Skeletal muscle satellite cell (primary cell): ENCODE measurements at regions not wholly inside any gene's neighbourhood (a gene's known extent, or its start where the extent isn't known, plus 50 kb on each side); places are given as distances from the start of the nearest gene placed in this dataset.
"Not testable (repeated sequence)": the region's sequence is repeated elsewhere in the genome, so short reads cannot be mapped to it uniquely, and the experiment has no call there.

Source experiments
- H3K27me3 ChIP-seq: 2 replicates; pipeline ENCODE4 v1.7.0; 2013; ENCODE audit warnings: low read length; ENCODE audit not compliant: control insufficient read depth, insufficient read depth
- H3K36me3 ChIP-seq: 2 replicates; pipeline ENCODE4 v1.7.0; 2013; ENCODE audit warnings: mild to moderate bottlenecking, control low read depth, low read length; ENCODE audit not compliant: insufficient read depth
- H3K4me1 ChIP-seq: 2 replicates; pipeline ENCODE4 v1.7.0; 2013; ENCODE audit warnings: low read length; ENCODE audit not compliant: control insufficient read depth, insufficient read depth
- H3K4me2 ChIP-seq: 2 replicates; pipeline ENCODE4 v1.7.0; 2013; ENCODE audit warnings: mild to moderate bottlenecking, low read length
- H3K4me3 ChIP-seq: 2 replicates; pipeline ENCODE4 v1.7.0; 2013; ENCODE audit warnings: low read length
- H3K9ac ChIP-seq: 2 replicates; pipeline ENCODE4 v1.7.0; 2013; ENCODE audit warnings: mild to moderate bottlenecking, low read depth, low read length, moderate library complexity
- H3K9me3 ChIP-seq: replicated peaks from 2 replicates; pipeline ENCODE4 v1.7.0; 2013; ENCODE audit warnings: mild to moderate bottlenecking, control low read depth, low read length

DNA sequence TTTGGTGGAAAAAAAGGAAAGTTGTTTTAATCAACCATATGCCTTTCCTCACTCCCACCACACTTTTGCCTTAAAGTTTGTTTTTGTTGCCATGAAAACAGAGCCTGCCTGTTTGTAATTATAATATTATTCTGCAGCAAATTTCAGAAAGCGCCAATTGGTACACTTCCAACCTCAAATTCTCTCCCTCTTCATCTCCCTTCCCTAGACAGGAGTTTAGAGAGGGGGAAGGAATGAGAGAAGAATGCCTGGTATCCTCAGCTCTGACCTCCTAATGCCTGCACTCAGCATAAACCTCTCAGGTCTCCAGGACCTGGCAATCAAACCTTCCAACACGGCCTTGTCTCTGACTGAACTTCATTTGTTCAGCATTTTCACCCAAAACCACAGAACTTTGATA, 138.4 kb upstream of the HCCS start:
- Histone ChIP-seq H3K9me3 (no peaks in the 10 kb centered on the region), H3K4me3 (no peak overlapping the region), H3K4me2 (no peak overlapping the region), H3K36me3 (no peaks in the 10 kb centered on the region), H3K4me1 (peaks cover 7% of the 10 kb centered on the region), H3K9ac (no peak overlapping the region), H3K27me3 (no peaks in the 10 kb centered on the region)

DNA sequence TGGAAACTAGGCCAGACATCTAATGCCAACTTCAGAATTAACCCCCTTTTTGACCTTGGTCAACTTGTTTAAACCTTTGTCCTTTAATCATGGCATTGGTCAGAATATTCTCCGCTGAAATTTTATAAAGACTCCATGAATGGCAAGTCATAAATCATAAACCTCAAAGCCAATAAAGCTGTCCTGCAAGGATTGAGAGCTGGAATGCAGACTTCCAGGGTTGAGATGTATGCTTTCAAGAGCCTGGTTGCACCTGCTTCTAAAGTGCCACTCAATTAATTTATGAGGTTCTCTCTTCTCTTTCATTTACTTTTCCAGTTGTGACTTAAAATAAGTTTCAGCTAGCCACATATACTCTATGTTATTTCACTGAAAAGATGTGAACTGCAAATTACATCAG, 136.2 kb upstream of the HCCS start:
- Histone ChIP-seq H3K4me1 (peaks cover 7% of the 10 kb centered on the region), H3K9me3 (no peaks in the 10 kb centered on the region), H3K4me2 (no peak overlapping the region), H3K9ac (no peak overlapping the region), H3K27me3 (no peaks in the 10 kb centered on the region), H3K4me3 (no peak overlapping the region), H3K36me3 (no peaks in the 10 kb centered on the region)

DNA sequence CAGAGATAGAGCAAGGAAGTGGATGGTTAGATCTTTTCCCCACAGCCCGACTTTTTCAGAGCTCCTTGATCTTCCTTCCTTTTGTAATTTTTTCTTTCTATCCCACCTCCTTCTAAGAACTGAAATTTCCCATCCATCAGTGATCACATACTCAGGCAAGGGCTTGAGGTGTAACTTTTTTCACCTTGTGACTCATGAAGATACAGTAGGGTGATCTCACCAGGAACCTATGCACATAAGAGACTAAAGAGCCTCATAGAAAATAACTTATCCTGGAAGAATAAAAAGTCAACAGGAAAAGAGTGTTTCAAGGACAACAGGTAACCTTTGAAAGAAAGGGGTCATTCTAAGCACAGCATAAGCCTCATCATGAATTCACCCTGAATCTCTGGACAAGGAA, 131.2 kb upstream of the HCCS start:
- no peaks in the 10 kb centered on the region for H3K36me3 ChIP-seq
- no peak overlapping the region for H3K4me3 ChIP-seq
- no peaks in the 10 kb centered on the region for H3K9me3 ChIP-seq

DNA sequence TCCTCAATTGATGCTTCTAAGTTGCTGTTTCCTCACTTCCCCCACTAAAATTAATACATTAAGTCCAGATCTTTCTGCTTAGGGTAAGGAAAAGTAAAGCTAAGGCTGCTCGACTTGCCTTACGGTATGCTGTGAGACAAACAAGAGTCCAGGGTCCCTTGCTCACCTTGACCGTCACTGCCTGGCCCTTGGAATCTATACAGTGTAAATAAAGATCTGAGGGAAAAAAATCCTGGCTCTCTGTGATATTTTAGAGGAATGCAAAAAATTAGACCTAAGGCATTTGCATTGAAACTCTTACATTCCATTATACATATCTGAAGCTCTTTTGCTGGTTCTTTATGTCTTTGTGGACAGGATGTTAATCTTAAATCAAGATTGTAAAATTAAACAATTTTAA, 129.6 kb upstream of the HCCS start:
- H3K4me2 ChIP-seq: no peak overlapping the region
- no peaks in the 10 kb centered on the region for H3K27me3 ChIP-seq
- H3K4me1 ChIP-seq: no peaks in the 10 kb centered on the region
- H3K9me3 ChIP-seq: no peaks in the 10 kb centered on the region
- H3K4me3 ChIP-seq: no peak overlapping the region
- H3K36me3 ChIP-seq: no peaks in the 10 kb centered on the region
- H3K9ac ChIP-seq: no peak overlapping the region

More for the DNA sequence above, 131.2 kb upstream of the HCCS start:
- Histone ChIP-seq H3K4me2 (no peak overlapping the region), H3K27me3 (no peaks in the 10 kb centered on the region), H3K4me1 (no peaks in the 10 kb centered on the region), H3K9ac (no peak overlapping the region)

DNA sequence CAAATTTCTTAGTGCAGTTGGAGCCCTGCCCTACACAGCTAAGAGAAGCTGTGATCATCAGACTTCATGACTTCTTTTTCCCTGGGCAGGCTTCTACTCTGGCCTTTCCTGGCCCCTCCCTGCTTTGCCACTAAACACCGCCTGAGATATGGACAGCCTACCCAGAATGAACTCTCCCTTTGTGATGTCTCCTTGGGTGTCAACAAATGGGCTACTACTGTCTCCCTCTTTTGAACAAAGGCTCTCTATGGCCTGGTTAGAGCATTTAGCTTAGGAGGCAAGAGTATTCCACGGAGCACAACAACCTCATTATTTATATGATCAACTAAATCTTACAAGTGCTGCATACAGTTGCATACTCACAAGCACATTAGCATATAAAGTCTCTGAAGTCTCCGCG, 127.6 kb upstream of the HCCS start:
- Histone ChIP-seq H3K4me3 (no peak overlapping the region), H3K4me2 (no peak overlapping the region), H3K9me3 (no peaks in the 10 kb centered on the region), H3K9ac (no peak overlapping the region), H3K27me3 (no peaks in the 10 kb centered on the region), H3K36me3 (no peaks in the 10 kb centered on the region), H3K4me1 (no peaks in the 10 kb centered on the region)

DNA sequence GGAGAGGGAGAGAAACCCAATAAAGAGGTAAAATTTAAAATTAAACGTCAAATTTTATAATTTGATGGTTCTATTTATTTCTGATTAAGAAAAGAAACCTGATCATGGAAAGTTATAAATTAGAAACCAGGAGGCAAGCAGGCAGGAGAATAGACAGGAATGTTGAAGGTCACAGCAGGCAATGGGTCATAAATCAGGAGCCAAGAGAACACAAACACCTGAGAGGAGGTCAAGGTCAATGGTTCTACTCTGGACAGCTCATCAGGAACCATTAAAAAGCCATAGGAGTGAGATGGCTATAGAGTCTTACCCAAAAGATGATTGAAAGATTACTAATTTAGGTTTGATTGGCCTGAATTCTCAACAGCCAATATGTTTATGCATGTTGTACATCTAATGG, 126.9 kb upstream of the HCCS start:
- no peaks in the 10 kb centered on the region for H3K9me3 ChIP-seq
- H3K4me1 ChIP-seq: no peaks in the 10 kb centered on the region
- no peaks in the 10 kb centered on the region for H3K36me3 ChIP-seq
- no peak overlapping the region for H3K4me3 ChIP-seq
- no peaks in the 10 kb centered on the region for H3K27me3 ChIP-seq
- H3K9ac ChIP-seq: no peak overlapping the region
- no peak overlapping the region for H3K4me2 ChIP-seq

DNA sequence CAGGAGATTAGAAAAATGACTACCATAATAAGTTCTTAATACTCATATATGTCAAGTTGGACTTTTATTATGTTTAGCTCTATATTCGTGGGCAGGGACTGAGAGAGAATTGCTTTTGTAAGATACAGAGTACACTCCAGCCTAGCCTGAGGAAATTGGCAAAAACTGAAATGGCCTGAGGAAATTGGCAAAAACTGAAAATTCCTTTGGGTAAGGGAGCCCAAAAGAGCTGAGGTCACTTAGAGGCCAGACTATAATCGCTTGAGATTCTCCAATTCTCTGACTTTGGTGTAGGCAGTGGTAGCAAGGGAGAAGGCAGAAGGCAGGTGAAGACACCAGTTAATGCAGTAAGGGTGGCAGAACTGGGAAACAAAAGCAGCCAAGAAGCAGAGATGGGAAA, 124.5 kb upstream of the HCCS start:
- Histone ChIP-seq H3K4me1 (no peaks in the 10 kb centered on the region), H3K4me2 (no peak overlapping the region), H3K4me3 (no peak overlapping the region), H3K9ac (no peak overlapping the region), H3K9me3 (no peaks in the 10 kb centered on the region), H3K36me3 (no peaks in the 10 kb centered on the region), H3K27me3 (no peaks in the 10 kb centered on the region)

DNA sequence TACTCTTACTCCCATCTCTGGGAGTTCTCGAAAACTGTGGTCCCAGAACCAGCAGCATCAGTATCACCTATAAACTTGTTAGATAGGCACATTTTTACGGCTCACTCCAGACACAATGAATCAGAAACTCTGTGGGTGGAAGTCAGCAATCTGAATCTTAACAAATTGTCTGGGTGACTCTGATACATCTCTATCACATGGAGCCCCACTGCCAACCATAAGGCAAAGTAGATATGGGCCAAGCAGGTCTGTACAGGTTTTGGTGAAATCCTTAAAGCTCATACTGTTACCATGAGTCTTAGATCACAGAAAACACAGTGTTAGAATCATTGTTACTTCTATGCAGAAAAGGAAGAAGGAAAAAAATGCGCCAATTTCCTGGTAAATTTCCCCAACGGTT, 122.5 kb upstream of the HCCS start:
- Histone ChIP-seq H3K4me2 (no peak overlapping the region), H3K4me3 (no peak overlapping the region), H3K36me3 (no peaks in the 10 kb centered on the region), H3K4me1 (no peaks in the 10 kb centered on the region), H3K9ac (no peak overlapping the region), H3K27me3 (no peaks in the 10 kb centered on the region), H3K9me3 (no peaks in the 10 kb centered on the region)

DNA sequence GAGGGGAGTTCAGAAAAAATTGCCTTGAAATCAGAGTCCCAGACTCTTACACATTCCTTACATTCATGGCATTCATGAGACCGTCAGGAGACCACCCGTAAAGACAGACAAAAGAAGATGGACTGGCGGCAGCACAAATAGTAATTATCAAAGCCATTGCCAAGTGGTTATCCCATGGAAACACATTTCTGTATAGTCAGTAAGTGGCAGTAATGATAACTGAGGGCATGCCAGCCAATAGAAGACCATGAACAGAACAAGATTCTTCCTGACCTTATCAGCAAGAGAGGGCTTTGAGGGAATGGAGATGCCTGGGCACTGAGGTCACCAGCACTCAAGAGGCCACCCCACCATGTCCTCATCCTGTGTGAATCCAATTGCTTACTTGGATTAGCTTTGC, 121.7 kb upstream of the HCCS start:
- Histone ChIP-seq H3K27me3 (no peaks in the 10 kb centered on the region), H3K9me3 (no peaks in the 10 kb centered on the region), H3K4me3 (no peak overlapping the region), H3K36me3 (no peaks in the 10 kb centered on the region), H3K9ac (no peak overlapping the region), H3K4me1 (no peaks in the 10 kb centered on the region), H3K4me2 (no peak overlapping the region)

DNA sequence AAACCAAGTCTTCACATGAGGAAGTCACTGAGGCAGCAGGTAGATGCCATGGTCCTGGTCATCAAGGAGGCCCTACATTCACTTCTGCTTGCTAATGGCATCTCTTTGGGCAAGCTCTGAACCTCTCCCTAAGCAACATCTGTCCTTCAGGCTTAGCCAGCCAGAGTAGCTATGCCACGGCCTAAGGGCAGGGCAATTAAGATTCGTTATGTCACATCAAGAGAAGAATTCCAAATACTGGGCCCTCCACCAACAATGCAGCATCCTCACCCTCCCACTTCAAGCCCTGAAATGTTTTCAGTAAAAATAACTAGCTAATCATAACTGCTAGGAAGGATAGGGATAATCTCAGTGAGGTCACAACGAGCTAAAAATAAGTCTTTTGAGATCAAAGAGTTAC, 120.7 kb upstream of the HCCS start:
- Histone ChIP-seq H3K9ac (no peak overlapping the region), H3K4me2 (no peak overlapping the region), H3K27me3 (no peaks in the 10 kb centered on the region), H3K36me3 (no peaks in the 10 kb centered on the region), H3K4me3 (no peak overlapping the region), H3K4me1 (no peaks in the 10 kb centered on the region), H3K9me3 (no peaks in the 10 kb centered on the region)

DNA sequence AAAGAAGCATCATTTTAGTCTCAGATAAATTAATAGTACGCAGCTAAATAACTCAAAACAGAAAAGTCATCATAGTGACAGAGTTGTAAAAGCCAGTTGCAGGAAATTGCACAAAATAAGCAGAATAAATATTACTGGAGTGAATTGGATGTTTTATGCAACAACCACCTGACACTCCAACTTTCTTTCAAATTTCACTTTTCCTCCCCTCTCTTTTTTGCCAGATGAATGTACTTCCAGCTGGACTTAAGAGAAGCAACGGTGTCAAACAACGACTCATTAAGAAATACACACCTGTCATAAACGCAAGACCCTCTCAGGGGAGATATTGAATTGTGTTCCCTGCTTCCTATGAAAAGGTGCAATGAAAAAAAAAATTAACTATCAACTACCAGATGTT, 120.2 kb upstream of the HCCS start:
- Histone ChIP-seq H3K4me1 (no peaks in the 10 kb centered on the region), H3K27me3 (no peaks in the 10 kb centered on the region), H3K36me3 (no peaks in the 10 kb centered on the region), H3K9ac (no peak overlapping the region), H3K9me3 (no peaks in the 10 kb centered on the region), H3K4me3 (no peak overlapping the region), H3K4me2 (no peak overlapping the region)

DNA sequence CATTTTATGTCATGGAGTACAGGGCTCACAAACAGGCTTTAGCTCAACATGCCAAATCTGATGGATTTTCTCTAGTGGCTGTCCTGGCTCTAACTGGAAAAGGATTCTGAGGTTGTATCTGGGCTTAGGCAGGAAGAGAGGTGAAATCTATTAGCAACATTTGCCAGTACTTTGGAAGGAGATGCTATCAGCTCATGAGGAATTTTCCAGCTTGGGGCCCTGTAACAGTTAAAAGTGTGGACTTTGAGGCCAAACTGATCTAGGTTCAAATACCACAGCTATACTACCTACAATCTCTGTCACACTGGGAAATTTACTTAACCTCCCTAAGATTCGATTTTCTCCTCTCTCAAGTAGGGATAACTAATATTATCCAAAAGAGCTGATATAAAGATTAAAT, 119.0 kb upstream of the HCCS start:
- H3K36me3 ChIP-seq: no peaks in the 10 kb centered on the region
- H3K9ac ChIP-seq: no peak overlapping the region
- no peaks in the 10 kb centered on the region for H3K4me1 ChIP-seq
- no peak overlapping the region for H3K4me2 ChIP-seq
- H3K27me3 ChIP-seq: no peaks in the 10 kb centered on the region
- no peak overlapping the region for H3K4me3 ChIP-seq
- no peaks in the 10 kb centered on the region for H3K9me3 ChIP-seq

DNA sequence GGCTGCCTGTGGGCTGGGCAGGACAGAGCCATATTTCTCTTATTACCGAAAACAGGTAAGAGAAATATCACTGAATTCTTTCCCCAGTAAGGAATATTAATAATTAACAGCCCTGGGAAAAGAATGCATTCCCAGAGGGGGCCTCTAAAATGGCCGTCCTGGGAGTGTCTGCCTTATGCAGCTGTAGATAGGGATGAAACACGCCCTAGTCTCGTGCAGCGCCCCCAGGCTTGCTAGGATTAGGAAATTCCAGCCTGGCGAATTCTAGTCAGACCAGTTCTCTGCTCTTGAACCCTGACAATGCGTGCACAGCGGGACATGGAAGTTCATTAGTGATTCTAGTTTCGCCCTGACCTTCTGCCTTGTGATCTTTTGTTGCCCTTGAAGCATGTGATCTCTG, 104.1 kb upstream of the HCCS start:
- H3K4me2 ChIP-seq, H3K36me3 ChIP-seq, H3K9me3 ChIP-seq, H3K4me3 ChIP-seq, H3K4me1 ChIP-seq, H3K9ac ChIP-seq, H3K27me3 ChIP-seq: not testable (repeated sequence)
